ENCODE measurements at regions not wholly inside any gene's neighbourhood (a gene's known extent, or its start where the extent isn't known, plus 50 kb on each side); places are given as distances from the start of the nearest gene placed in this dataset.
"Not testable (repeated sequence)": the region's sequence is repeated elsewhere in the genome, so short reads cannot be mapped to it uniquely, and the experiment has no call there.

DNA sequence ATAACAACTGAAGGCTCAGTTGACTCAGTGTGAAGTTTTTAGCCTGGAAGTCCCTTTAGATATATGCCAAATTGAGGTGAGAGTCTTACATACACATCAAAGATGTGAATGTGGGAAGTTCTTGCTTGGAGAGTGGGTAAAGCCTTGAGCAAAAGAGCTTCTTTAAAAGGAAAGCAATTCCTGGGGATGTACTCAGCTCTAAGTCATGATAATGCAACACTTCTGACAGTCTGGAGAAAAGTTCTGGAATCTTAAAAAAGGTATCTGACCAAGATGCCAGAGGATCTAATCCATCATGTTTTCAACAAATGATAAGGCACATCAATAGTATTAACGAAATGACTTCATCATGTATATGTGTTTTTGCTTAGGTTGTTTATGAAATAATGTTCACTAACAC lies 351.2 kb downstream of the CDH19 start:
- H3K27me3 Mint-ChIP-seq: peaks cover 0 to 1% (median 0%) of the 10 kb centered on the region in 5 donors
- DNase-seq (no peak), ATAC-seq (no peak)
- H3K4me3 Mint-ChIP-seq: no peak overlapping the region
- no peak overlapping the region for H3K27ac Mint-ChIP-seq
- H3K4me1 Mint-ChIP-seq: no peaks in the 10 kb centered on the region
- peaks cover 0 to 7% (median 0%) of the 10 kb centered on the region in 9 donors for H3K9me3 Mint-ChIP-seq
- no peaks in the 10 kb centered on the region for H3K36me3 Mint-ChIP-seq
- POLR2A ChIA-PET: no interaction called here

DNA sequence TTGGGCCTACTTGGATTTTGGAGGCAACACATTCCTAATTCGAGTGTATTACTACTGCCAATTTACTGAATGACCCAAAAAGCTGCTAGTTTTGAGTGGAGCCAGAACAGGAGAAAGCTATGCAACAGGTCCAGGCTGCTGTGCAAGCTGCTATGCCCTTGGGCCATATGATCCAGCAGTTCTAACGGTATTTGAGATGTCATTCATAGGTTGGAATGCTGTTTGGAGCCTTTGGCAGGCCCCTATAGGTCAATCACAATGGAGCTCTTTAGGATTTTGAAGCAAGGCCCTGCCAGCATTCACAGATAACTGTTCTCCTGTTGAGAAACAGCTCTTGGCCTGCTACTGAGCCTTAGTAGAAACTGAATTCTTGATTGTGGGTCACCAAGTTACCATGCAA lies 368.7 kb downstream of the CDH19 start:
- H3K4me1 Mint-ChIP-seq: no peaks in the 10 kb centered on the region
- DNase-seq: no peak

DNA sequence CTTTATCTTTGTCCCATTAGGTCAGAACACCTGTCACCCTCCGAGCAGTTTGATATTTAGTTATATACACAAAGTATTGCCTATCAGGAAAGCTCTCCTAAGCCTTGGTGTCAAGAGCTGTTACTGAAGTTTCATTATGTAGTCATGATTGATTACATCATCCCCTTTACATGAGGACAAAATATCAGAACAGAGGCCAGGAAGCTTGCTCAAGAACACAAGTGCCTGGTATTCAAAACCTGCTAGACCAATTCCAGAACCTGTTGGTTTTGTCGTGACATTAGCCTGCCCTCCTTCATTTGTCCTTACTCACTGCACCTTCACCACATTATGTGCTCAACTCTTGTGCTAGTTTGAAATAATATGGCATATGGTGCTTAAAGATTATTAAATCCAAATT lies 377.1 kb downstream of the CDH19 start:
- Mint-ChIP-seq H3K4me1 (no peaks in the 10 kb centered on the region), H3K27ac (no peak overlapping the region), H3K36me3 (no peaks in the 10 kb centered on the region), H3K4me3 (no peak overlapping the region), H3K9me3 (peaks cover 0 to 9% (median 3%) of the 10 kb centered on the region in 9 donors), H3K27me3 (no peaks in the 10 kb centered on the region)
- POLR2A ChIA-PET: no interaction called here
- DNase-seq: no peak
- no peak for ATAC-seq

More for the DNA sequence above, 368.7 kb downstream of the CDH19 start:
- no peak for ATAC-seq
- peaks cover 0 to 2% (median 0%) of the 10 kb centered on the region in 5 donors for H3K27me3 Mint-ChIP-seq
- H3K27ac Mint-ChIP-seq: no peak overlapping the region
- no peaks in the 10 kb centered on the region for H3K36me3 Mint-ChIP-seq
- H3K9me3 Mint-ChIP-seq: peaks cover 0 to 20% (median 8%) of the 10 kb centered on the region in 9 donors
- H3K4me3 Mint-ChIP-seq: no peak overlapping the region
- POLR2A ChIA-PET: no interaction called here

DNA sequence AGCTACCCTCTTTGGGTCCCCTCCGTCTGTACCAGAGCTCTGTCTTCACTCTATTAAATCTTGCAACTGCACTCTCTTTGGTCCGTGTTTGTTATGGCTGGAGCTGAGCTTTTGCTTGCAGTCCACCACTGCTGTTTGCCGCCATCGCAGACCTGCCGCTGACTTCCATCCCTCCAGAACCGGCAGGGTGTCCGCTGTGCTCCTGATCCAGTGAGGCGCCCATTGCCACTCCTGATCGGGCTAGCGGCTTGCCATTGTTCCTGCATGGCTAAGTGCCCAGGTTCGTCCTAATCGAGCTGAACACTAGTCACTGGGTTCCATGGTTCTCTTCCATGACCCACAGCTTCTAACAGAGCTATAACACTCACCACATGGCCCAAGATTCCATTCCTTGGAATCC lies 380.6 kb downstream of the CDH19 start:
- H3K4me3 Mint-ChIP-seq, H3K9me3 Mint-ChIP-seq, H3K27me3 Mint-ChIP-seq, POLR2A ChIA-PET, ATAC-seq, H3K4me1 Mint-ChIP-seq, H3K27ac Mint-ChIP-seq, DNase-seq, H3K36me3 Mint-ChIP-seq: not testable (repeated sequence)

DNA sequence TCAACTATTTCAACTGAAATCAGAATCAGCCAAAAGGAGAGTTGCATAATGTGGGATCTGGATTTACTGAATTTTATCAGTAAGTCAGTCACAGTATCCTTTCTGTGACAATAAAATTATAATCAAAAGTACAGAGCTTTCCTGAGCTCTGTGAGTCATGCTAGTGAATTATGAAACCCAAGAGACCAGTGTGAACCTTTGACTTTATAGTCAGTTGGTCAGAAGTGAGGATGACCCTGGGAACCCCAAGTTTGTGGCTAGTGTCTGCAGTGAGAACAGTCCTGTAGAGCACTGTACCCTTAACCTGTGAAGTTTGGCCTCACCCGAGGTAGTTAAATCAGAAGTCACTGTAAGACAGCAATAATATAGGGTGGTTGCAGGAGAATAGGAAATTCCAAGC lies 381.7 kb downstream of the CDH19 start:
- H3K4me1 Mint-ChIP-seq: no peaks in the 10 kb centered on the region
- H3K27me3 Mint-ChIP-seq: no peaks in the 10 kb centered on the region
- POLR2A ChIA-PET: no interaction called here
- peaks cover 0 to 9% (median 3%) of the 10 kb centered on the region in 9 donors for H3K9me3 Mint-ChIP-seq
- DNase-seq: no peak
- no peak for ATAC-seq
- no peak overlapping the region for H3K4me3 Mint-ChIP-seq
- H3K36me3 Mint-ChIP-seq: no peaks in the 10 kb centered on the region
- H3K27ac Mint-ChIP-seq: no peak overlapping the region

DNA sequence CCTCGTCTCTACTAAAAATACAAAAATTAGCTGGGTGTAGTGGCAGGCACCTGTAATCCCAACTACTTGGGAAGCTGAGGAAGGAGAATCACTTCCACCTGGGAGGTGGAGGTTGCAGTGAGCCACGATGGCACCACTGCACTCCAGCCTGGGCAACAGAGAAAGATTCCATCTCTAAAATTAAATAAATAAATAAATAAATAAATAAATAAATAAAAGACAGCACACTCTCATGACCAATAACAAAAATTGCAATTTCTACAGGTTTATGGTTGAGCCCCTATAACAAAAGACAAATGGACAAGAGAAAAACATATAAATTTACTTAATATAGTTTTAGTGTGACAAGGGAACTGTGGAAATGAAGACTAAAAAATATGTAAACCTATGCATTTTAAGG lies 384.1 kb downstream of the CDH19 start:
- H3K36me3 Mint-ChIP-seq: no peaks in the 10 kb centered on the region
- DNase-seq (no peak), ATAC-seq (no peak)
- no peak overlapping the region for H3K4me3 Mint-ChIP-seq
- H3K4me1 Mint-ChIP-seq: no peaks in the 10 kb centered on the region
- POLR2A ChIA-PET: no interaction called here
- H3K27ac Mint-ChIP-seq: no peak overlapping the region
- H3K27me3 Mint-ChIP-seq: no peaks in the 10 kb centered on the region
- peaks cover 0 to 9% (median 2%) of the 10 kb centered on the region in 9 donors for H3K9me3 Mint-ChIP-seq

DNA sequence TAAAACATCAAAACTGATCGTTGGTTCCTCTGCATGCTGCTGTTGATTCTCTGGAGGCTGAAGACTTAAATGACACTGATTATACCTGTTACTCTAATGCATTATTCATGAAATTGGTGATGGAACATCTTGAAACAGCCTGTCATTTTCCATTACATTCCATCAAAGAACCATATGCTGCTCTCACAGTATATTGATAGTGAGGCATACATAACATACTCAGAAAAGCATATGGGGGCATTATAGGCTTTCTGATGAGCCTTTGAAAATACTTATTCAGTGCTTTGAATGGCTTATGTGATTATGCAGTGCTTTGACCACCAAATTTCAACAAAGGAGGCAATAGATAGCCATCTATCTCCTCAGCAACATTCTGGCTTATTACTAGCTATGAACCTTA lies 392.1 kb downstream of the CDH19 start:
- peaks cover 0 to 14% (median 0%) of the 10 kb centered on the region in 9 donors for H3K9me3 Mint-ChIP-seq
- ATAC-seq (no peak), DNase-seq (no peak)
- POLR2A ChIA-PET: no interaction called here
- no peaks in the 10 kb centered on the region for H3K27me3 Mint-ChIP-seq
- no peak overlapping the region for H3K4me3 Mint-ChIP-seq
- H3K36me3 Mint-ChIP-seq: no peaks in the 10 kb centered on the region
- H3K27ac Mint-ChIP-seq: no peak overlapping the region
- no peaks in the 10 kb centered on the region for H3K4me1 Mint-ChIP-seq

DNA sequence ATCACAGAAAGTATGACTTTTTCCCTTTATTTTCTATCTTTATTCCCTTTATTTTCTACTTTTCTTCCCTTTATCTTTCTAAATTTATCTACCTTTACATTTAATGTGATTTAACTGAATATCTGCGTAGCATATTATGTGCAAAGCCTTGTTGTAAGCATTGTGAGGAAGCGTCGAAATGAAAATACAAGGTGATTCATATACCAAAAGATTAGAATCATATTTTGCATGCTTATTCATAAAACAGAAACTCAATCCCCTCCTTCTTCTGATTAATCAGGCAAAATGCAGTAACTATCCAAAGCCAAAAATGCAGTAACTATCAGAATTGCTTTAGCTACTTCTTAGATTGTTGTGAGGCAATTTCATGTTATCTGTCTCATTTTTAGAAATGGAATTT lies 393.0 kb downstream of the CDH19 start:
- no peaks in the 10 kb centered on the region for H3K27me3 Mint-ChIP-seq
- H3K36me3 Mint-ChIP-seq: no peaks in the 10 kb centered on the region
- POLR2A ChIA-PET: no interaction called here
- peaks cover 0 to 14% (median 0%) of the 10 kb centered on the region in 9 donors for H3K9me3 Mint-ChIP-seq
- no peak overlapping the region for H3K4me3 Mint-ChIP-seq
- no peak for DNase-seq
- H3K4me1 Mint-ChIP-seq: no peaks in the 10 kb centered on the region
- no peak overlapping the region for H3K27ac Mint-ChIP-seq
- no peak for ATAC-seq

DNA sequence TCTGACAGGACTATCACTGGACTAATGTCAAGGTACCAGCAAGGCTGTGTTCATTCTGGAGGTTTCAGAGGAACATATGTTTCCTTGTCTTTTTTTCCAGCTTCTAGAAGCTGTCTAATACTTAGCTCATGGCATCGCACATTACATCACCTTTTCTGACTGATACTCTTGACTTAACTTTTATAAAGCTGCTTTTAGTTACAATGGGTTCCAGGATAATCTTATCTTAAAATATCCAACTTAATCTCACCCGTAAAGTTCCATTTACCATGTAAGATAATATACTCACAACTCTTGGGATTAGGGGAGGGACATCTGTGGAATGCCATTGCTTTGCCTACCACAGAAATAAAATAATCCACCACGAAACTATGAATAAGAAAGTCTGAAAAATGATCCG lies 394.2 kb downstream of the CDH19 start:
- POLR2A ChIA-PET: no interaction called here
- no peak for ATAC-seq
- DNase-seq: no peak
- no peak overlapping the region for H3K27ac Mint-ChIP-seq
- no peaks in the 10 kb centered on the region for H3K4me1 Mint-ChIP-seq
- peaks cover 0 to 14% (median 0%) of the 10 kb centered on the region in 9 donors for H3K9me3 Mint-ChIP-seq
- no peaks in the 10 kb centered on the region for H3K36me3 Mint-ChIP-seq
- no peaks in the 10 kb centered on the region for H3K27me3 Mint-ChIP-seq
- H3K4me3 Mint-ChIP-seq: no peak overlapping the region

DNA sequence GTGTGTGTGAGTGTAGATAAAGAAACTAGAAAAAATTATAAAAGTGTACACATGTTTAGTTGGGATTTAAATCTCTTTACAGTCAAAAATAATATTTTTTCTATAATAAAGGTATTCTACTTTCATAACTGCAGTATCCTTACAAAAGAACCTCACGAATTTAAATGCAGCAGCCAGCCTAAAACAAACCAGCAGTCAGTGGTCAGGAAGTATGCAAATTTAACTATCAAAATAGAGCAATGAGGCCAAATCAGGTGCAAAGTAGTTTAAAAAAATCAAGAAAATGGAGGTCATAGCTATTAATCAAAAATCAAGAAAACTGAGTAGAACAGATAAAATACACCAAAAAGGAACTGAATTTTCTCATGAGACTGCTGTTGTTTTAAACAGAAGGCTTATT lies 407.1 kb downstream of the CDH19 start:
- peaks cover 0 to 7% (median 0%) of the 10 kb centered on the region in 9 donors for H3K9me3 Mint-ChIP-seq
- H3K36me3 Mint-ChIP-seq: no peaks in the 10 kb centered on the region
- no peaks in the 10 kb centered on the region for H3K27me3 Mint-ChIP-seq
- POLR2A ChIA-PET: no interaction called here
- no peaks in the 10 kb centered on the region for H3K4me1 Mint-ChIP-seq
- H3K27ac Mint-ChIP-seq: no peak overlapping the region
- DNase-seq (no peak), ATAC-seq (no peak)
- no peak overlapping the region for H3K4me3 Mint-ChIP-seq

DNA sequence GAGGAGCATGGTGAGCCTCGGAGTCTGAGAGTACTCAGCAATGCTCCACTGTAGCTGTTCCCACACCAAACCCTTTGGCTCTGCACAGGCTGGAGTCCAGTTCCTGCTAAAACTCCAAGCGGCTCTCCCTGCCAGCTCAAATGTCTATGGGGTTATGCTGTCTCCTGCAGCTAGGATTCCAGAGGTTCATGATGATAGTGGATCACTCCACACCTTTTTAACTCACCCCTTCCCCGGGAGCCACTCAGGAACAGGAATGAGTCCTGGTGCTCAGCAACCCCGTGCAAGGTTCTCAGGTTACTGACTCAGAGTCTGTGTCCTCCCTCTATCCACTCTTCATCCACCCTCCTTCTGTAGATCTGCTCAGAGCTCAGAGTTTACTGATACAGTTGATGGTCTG lies 410.0 kb downstream of the CDH19 start:
- no peak overlapping the region for H3K27ac Mint-ChIP-seq
- peaks cover 0 to 11% (median 1%) of the 10 kb centered on the region in 9 donors for H3K9me3 Mint-ChIP-seq
- POLR2A ChIA-PET: no interaction called here
- DNase-seq (no peak), ATAC-seq (no peak)
- H3K27me3 Mint-ChIP-seq: no peaks in the 10 kb centered on the region
- no peak overlapping the region for H3K4me3 Mint-ChIP-seq
- no peaks in the 10 kb centered on the region for H3K36me3 Mint-ChIP-seq
- H3K4me1 Mint-ChIP-seq: no peaks in the 10 kb centered on the region

DNA sequence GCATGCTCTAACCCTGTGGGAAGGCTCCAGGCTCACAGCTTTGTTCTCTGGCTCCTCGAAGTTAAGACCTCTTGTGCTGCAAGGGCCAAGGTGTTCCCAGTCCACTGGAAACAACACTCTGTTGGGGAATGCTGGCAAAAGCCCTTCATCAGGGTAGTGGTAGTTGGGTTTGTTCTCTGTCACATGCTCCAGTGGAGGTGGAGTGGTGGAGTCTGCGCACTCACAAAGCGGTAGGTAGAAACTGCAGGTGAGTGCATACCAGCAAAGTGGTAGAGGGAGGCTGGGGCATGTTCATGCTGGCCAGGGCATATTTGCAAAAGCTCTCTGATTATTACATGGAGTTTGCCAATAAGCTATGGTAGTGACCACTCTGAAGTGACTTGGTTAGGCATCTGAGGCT lies 410.5 kb downstream of the CDH19 start:
- no peaks in the 10 kb centered on the region for H3K36me3 Mint-ChIP-seq
- H3K9me3 Mint-ChIP-seq: peaks cover 0 to 11% (median 1%) of the 10 kb centered on the region in 9 donors
- no peak overlapping the region for H3K27ac Mint-ChIP-seq
- POLR2A ChIA-PET: no interaction called here
- H3K4me3 Mint-ChIP-seq: no peak overlapping the region
- H3K4me1 Mint-ChIP-seq: no peaks in the 10 kb centered on the region
- H3K27me3 Mint-ChIP-seq: no peaks in the 10 kb centered on the region
- DNase-seq (no peak), ATAC-seq (no peak)

DNA sequence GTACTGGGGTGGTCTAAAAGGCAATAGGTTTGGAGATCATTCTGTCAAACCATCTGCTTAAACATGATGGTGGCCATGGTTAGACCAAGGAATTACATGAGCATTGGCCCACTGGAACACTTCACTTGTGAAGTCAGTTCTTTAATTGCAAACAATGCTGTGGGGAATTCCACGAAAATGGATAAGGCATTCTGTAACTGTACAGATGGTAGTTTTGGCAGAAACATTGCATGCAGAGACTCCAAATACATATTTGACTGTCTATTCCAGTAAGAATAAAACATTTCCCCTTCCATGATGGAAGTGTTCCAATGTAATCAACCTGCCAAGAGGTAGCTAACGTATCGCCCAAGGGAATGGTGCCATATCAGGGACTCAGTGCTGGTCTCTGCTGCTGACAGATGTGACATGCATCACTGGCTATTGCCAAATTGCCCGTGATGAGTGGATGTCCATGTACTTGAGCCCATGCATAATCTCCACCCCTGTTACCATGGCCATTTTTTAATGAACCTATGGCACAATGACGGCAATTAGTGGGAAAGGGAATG lies 417.9 kb downstream of the CDH7 start:
- POLR2A ChIA-PET: no interaction called here
- DNase-seq (no peak), ATAC-seq (no peak)
- no peaks in the 10 kb centered on the region for H3K36me3 Mint-ChIP-seq
- H3K27me3 Mint-ChIP-seq: no peaks in the 10 kb centered on the region
- H3K27ac Mint-ChIP-seq: no peak overlapping the region
- no peaks in the 10 kb centered on the region for H3K4me1 Mint-ChIP-seq
- peaks cover 0 to 21% (median 5%) of the 10 kb centered on the region in 9 donors for H3K9me3 Mint-ChIP-seq
- H3K4me3 Mint-ChIP-seq: no peak overlapping the region

DNA sequence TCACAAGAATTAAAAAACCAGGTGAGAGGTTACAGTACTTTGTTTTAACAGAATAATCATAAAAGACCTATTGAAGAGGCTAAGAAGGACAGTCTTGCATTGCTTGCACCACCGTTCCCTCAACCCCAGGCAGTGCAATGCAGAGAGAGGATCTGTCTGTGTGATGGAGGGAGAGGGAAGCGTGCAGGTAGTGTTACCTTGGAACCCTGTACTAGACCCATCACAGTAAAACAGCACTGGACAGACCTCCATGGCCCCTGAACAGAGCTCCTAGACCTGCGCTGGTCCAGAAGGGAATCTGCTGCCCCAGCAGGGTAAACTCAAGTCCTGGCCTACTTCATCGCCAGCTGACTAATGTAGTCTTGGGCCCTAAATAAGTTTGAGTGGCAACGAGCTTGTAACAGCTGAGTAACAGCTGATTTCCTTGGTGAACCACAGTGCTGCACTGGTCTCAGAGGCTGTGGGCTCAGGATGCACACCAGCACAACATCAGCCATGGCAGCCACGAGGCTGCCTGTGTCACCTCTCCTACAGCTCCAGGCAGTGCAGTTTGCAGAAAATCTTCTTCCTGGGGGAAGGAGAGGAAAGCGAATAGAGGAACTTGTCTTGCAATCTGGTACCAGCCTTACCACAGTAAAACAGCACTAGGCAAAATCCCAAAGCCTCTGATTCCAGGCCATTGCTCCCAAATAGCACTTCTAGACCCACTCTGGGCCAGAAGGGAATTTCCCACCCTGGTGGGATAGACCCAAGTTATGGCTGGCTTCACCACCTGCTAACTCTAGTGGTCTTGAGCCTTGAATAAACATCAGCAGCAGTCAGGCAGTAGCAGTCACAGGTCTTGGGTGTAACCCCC lies 417.2 kb downstream of the CDH7 start:
- Mint-ChIP-seq H3K9me3 (peaks cover 0 to 21% (median 4%) of the 10 kb centered on the region in 9 donors), H3K27me3 (no peaks in the 10 kb centered on the region), H3K36me3 (no peaks in the 10 kb centered on the region), H3K4me3 (no peak overlapping the region), H3K27ac (no peak overlapping the region), H3K4me1 (no peaks in the 10 kb centered on the region)
- ATAC-seq: peak in 1 of 2 donors; percentile 22
- POLR2A ChIA-PET: no interaction called here
- no peak for DNase-seq
